ENCODE measurements at regions not wholly inside any gene's neighbourhood (a gene's known extent, or its start where the extent isn't known, plus 50 kb on each side); places are given as distances from the start of the nearest gene placed in this dataset.

DNA sequence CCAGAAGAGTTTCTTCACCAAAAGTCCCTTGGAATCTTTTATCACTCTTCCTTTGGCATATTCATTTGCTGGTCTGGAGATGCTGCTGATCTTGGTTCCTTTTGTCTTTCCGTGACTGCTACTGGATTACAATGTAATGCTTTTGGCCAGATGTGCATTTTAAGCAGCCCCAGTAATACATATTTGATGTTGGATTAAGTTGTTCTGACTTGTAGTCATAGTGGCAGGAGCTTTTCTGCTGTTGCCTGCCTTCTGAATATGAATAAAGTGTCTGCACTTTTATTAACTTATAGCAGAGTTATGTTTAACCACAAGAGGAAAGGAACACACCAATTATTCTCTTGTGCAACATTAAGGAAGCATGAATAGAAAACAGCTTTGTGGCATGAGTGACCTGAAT is 360.0 kb upstream of the DDI1 start:
- H3K4me3 Mint-ChIP-seq: no peak overlapping the region
- no peaks in the 10 kb centered on the region for H3K9me3 Mint-ChIP-seq
- no peaks in the 10 kb centered on the region for H3K36me3 Mint-ChIP-seq
- ATAC-seq (no peak), DNase-seq (ENCODE audit: low spot score) (no peak)
- H3K4me1 Mint-ChIP-seq (ENCODE audit: low read depth in 2 of 2): no peaks in the 10 kb centered on the region
- no peak overlapping the region for H3K27ac Mint-ChIP-seq
- peaks cover 11 to 40% of the 10 kb centered on the region in 2 donors for H3K27me3 Mint-ChIP-seq

DNA sequence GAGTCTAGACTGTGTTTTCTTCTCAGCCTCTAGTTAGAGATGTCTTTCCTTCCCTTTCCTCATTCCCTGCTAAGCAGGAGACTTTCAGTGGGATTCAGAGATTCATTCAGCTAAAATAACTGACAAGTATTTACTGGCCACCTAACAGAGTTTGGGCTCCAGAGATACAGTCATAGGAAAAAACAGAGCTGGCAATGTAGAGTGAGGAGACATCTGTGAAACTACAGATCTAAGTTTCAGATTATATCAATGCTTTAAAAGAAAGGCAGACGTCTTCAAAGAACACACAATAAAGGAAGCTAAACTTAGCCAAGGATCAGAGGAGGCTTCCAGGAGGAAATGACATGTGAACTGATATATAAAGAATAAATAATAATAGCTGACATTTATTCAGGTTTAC is 355.6 kb upstream of the DDI1 start:
- Mint-ChIP-seq H3K27ac (no peak overlapping the region), H3K27me3 (peaks cover 6 to 18% of the 10 kb centered on the region in 2 donors), H3K9me3 (no peaks in the 10 kb centered on the region), H3K36me3 (no peaks in the 10 kb centered on the region), H3K4me1 (ENCODE audit: low read depth in 2 of 2) (peaks cover 5 to 6% of the 10 kb centered on the region in 2 donors), H3K4me3 (no peak overlapping the region)
- DNase-seq (ENCODE audit: low spot score) (no peak), ATAC-seq (no peak)

DNA sequence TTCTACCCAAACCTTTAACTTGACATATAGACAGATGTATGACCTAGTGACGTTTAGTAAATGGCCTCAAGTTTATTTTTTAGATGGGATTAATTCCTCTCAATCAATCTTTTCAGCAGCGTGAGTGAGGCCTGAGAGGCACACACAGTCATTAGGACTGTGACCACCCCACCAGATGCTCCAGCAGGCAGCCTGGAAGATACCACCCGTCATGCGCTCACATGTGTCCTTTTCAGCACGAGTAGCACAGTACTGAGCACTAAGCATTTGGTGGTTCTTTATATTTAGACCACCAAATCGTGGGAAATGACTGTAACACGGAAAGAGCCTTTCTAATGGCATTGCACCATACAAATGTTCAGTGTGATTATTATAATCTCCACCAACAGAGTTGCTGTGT is 354.6 kb upstream of the DDI1 start:
- Mint-ChIP-seq H3K9me3 (no peaks in the 10 kb centered on the region), H3K36me3 (no peaks in the 10 kb centered on the region), H3K4me1 (ENCODE audit: low read depth in 2 of 2) (peaks cover 5 to 6% of the 10 kb centered on the region in 2 donors), H3K4me3 (no peak overlapping the region), H3K27ac (no peak overlapping the region), H3K27me3 (peaks cover 8 to 15% of the 10 kb centered on the region in 2 donors)
- ATAC-seq: peak in 1 of 2 donors; percentile 8
- no peak for DNase-seq (ENCODE audit: low spot score)

DNA sequence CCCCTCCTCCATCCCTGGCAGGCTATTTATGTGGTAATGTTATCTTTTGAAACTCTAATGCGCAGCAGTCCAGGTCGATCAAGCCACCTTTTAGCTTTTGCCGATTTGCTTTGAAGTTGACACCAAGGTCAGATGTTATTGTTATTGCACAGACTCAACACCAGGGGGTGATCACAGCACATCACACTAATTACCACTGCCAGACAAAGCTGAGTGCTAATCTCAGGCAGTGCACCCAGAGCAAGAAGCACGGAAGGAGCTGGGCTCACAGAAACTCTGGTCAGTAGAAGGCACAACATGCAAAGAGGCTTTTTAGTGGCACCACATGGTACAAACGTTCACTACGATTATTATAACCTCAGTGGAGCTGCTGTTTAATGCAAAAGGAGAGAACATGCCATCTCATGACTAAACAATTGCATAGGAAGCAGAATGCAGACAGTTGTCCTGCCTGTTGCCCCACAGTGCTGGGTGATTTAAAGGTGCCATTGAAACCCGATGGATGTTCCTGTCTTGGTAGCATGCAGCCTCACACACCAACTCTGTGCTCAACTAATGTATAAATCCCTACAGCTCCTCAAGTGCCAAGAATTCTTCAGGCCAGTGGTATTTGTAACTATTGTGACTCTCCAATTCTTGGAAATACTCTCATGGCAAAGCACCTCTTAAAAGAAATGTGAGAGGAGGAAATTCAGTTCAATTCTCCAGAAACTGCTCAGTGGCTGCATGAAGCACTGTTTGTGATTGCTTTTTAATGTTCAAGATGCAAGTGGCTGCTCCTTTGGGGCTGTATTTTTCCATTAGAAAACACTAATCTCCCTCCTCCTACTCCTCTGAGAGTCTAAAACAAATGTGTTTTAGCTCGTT is 353.9 kb upstream of the DDI1 start:
- H3K4me3 Mint-ChIP-seq: no peak overlapping the region
- ATAC-seq (peak; percentile 74 to 88), DNase-seq (ENCODE audit: low spot score) (peak; percentile 69)
- no peaks in the 10 kb centered on the region for H3K36me3 Mint-ChIP-seq
- H3K9me3 Mint-ChIP-seq: no peaks in the 10 kb centered on the region
- H3K4me1 Mint-ChIP-seq (ENCODE audit: low read depth in 2 of 2): peaks cover 5 to 6% of the 10 kb centered on the region in 2 donors
- peaks cover 5 to 18% of the 10 kb centered on the region in 2 donors for H3K27me3 Mint-ChIP-seq
- no peak overlapping the region for H3K27ac Mint-ChIP-seq

DNA sequence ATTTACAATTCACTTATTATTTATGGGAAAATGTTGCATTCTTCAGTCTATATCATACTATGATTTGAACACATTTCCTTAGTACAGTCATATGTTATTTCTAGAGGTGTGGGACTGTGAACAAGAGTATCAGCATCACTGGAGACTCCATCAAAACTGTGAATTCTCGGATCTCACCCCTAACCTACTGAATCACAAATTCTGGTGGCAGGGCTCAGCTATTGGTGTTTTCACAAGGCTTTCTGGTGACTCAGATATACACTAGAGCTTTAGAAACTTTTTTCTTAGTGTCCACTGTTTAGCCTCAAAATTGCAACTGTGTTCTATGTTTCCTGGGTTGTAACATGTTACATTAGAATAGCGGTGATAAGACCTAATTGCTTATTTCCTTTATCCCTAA is 352.9 kb upstream of the DDI1 start:
- H3K27ac Mint-ChIP-seq: no peak overlapping the region
- H3K4me3 Mint-ChIP-seq: no peak overlapping the region
- H3K9me3 Mint-ChIP-seq: no peaks in the 10 kb centered on the region
- DNase-seq (ENCODE audit: low spot score) (no peak), ATAC-seq (no peak)
- peaks cover 5 to 6% of the 10 kb centered on the region in 2 donors for H3K4me1 Mint-ChIP-seq (ENCODE audit: low read depth in 2 of 2)
- no peaks in the 10 kb centered on the region for H3K36me3 Mint-ChIP-seq
- peaks cover 5 to 27% of the 10 kb centered on the region in 2 donors for H3K27me3 Mint-ChIP-seq

DNA sequence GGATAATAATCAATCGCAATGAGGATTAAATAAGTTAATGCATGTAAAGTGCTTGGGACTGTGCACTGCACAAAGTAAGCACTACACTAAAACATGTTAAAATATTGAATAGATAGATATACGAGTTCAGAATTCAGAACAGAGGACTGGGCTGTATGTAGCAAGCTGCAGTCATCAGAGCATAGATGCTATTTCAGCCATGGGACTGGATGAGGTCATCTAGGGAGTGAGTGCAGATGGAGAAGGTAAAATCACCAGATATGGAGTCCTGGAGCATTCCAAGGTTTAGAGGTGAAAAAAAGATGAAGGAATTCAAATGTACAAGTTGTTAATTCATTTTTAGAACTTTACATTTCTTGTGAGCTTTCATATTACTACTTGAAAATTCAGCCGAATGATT is 347.5 kb upstream of the DDI1 start:
- DNase-seq (ENCODE audit: low spot score): no peak
- Mint-ChIP-seq H3K9me3 (no peaks in the 10 kb centered on the region), H3K4me1 (ENCODE audit: low read depth in 2 of 2) (no peaks in the 10 kb centered on the region), H3K27ac (no peak overlapping the region), H3K27me3 (peaks cover 5 to 29% of the 10 kb centered on the region in 2 donors), H3K36me3 (no peaks in the 10 kb centered on the region), H3K4me3 (no peak overlapping the region)
- ATAC-seq: no peak

DNA sequence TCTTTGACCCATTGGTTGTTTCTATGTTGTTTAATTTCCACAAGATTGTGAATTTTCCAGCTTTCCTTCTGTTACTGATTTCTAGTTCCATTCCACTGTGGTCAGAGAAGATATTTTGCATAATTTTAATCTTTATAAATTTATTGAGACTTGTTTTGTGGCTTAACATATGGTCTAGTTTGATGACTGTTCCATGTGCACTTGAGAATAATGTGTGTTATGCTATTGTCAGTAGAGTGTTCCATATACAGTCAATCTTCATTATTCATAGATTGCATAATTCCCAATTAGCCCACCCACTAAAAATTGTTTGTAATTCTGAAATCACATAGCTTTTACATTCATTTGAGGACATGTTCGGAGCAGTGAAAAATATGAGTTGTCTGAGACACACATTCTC is 346.1 kb upstream of the DDI1 start:
- ATAC-seq (no peak), DNase-seq (ENCODE audit: low spot score) (no peak)
- Mint-ChIP-seq H3K4me3 (no peak overlapping the region), H3K36me3 (no peaks in the 10 kb centered on the region), H3K4me1 (ENCODE audit: low read depth in 2 of 2) (no peaks in the 10 kb centered on the region), H3K9me3 (no peaks in the 10 kb centered on the region), H3K27me3 (peaks cover 7 to 27% of the 10 kb centered on the region in 2 donors), H3K27ac (no peak overlapping the region)

DNA sequence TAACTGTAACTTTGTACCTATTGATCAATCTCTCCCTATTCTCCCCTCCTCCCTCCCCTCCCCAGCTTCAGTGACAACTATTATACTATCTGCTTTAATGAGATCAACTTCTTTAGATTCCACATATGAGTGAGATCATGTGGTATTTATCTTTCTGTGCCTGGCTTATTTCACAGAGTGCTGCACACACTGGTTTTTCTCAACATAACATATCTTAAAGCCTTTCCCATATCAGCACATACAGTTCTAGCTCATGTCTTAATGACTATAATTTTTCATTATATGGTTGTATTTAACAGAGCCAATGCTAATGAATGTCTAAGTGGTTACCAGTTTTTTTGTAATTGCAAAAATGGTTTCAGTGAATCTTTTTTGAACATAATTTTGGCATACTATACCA is 340.3 kb upstream of the DDI1 start:
- no peaks in the 10 kb centered on the region for H3K4me1 Mint-ChIP-seq (ENCODE audit: low read depth in 2 of 2)
- DNase-seq (ENCODE audit: low spot score) (no peak), ATAC-seq (no peak)
- peaks cover 11 to 22% of the 10 kb centered on the region in 2 donors for H3K27me3 Mint-ChIP-seq
- H3K36me3 Mint-ChIP-seq: no peaks in the 10 kb centered on the region
- no peaks in the 10 kb centered on the region for H3K9me3 Mint-ChIP-seq
- H3K4me3 Mint-ChIP-seq: no peak overlapping the region
- no peak overlapping the region for H3K27ac Mint-ChIP-seq

DNA sequence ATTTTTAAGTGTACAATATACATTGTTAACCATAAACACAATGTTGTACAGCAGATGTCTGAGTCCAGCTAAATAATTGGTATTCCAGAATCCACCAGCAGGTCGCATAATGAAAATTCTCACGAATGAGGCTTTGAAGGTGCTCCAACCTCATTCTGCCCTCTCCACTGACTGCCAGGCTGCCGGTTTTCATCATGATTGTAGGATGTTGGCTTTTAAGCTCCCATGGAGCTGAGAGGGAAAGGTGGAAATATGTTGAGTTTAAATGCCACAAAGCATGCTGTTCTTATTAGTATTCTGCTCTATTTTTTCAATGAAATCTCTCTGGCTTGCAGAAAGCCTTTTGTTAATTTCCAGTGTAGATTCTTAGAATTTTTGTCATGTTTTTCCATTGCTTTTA is 337.2 kb upstream of the DDI1 start:
- DNase-seq (ENCODE audit: low spot score): no peak

DNA sequence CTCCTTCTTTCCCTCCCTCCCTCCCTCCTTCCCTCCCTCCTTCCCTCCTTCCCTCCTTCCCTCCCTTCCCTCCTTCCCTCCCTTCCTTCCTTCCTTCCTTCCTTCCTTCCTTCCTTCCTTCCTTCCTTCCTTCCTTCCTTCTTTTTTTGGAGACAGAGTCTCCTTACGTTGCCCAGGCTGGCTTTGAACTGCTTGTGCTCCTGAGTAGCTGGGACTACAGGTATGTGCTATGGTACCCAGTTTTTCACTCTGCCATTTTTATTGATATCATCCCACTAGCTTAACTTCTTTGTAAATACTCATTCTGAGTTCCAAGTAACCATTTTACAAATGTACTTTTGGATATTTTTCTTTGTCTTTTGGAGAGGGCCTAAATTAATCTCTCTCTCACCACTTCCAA is 336.8 kb upstream of the DDI1 start:
- H3K27ac Mint-ChIP-seq: no peak overlapping the region
- H3K4me1 Mint-ChIP-seq (ENCODE audit: low read depth in 2 of 2): no peaks in the 10 kb centered on the region
- H3K4me3 Mint-ChIP-seq: no peak overlapping the region
- DNase-seq (ENCODE audit: low spot score) (no peak), ATAC-seq (no peak)
- no peaks in the 10 kb centered on the region for H3K36me3 Mint-ChIP-seq
- H3K9me3 Mint-ChIP-seq: no peaks in the 10 kb centered on the region
- peaks cover 15 to 24% of the 10 kb centered on the region in 2 donors for H3K27me3 Mint-ChIP-seq

More for the DNA sequence above, 337.2 kb upstream of the DDI1 start:
- H3K4me1 Mint-ChIP-seq (ENCODE audit: low read depth in 2 of 2): no peaks in the 10 kb centered on the region
- H3K27ac Mint-ChIP-seq: no peak overlapping the region
- no peaks in the 10 kb centered on the region for H3K9me3 Mint-ChIP-seq
- H3K36me3 Mint-ChIP-seq: no peaks in the 10 kb centered on the region
- H3K27me3 Mint-ChIP-seq: peaks cover 16 to 27% of the 10 kb centered on the region in 2 donors
- H3K4me3 Mint-ChIP-seq: no peak overlapping the region
- no peak for ATAC-seq

DNA sequence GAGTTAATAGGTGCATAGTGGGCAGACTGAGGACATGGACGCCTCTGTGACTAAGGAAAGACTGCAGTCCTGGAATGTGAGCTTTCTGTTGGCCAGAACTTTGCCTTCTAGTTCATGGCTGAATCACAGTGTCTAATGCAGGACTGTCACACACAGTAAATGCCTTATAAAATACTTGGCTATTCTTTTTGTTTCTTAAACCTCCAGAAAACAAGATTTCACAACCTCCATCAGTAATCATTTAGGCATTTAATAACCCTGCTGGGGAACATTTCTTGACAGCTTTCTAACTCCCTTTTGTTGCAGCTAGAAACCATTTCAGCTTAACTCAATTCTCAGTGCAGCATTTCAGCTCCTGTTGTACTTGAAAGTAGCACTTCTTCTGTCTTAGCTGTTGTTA is 335.8 kb upstream of the DDI1 start:
- H3K9me3 Mint-ChIP-seq: no peaks in the 10 kb centered on the region
- peaks cover 14 to 24% of the 10 kb centered on the region in 2 donors for H3K27me3 Mint-ChIP-seq
- no peaks in the 10 kb centered on the region for H3K36me3 Mint-ChIP-seq
- no peak overlapping the region for H3K27ac Mint-ChIP-seq
- DNase-seq (ENCODE audit: low spot score) (no peak), ATAC-seq (no peak)
- H3K4me1 Mint-ChIP-seq (ENCODE audit: low read depth in 2 of 2): no peaks in the 10 kb centered on the region
- no peak overlapping the region for H3K4me3 Mint-ChIP-seq

DNA sequence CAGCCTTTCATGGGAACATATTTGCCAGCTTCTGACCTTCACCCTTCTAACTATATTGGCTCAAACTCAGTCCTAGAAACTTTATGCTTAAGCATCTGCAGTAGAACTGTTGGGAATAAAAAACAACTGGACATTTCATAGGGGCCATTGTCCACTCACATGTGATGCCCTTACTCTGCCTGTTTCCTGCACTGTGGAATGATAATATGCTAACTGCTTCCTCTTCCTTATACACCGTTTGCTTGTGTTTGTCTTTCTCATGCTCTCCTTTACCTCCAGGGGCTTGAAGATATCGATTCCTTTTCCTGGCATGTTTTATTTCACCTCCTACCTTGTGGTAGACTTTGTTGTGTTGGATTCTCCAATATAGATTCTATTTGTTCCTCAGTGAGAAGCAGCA is 333.0 kb upstream of the DDI1 start:
- H3K36me3 Mint-ChIP-seq: no peaks in the 10 kb centered on the region
- H3K27me3 Mint-ChIP-seq: peaks cover 11 to 16% of the 10 kb centered on the region in 2 donors
- no peak for DNase-seq (ENCODE audit: low spot score)
- no peak overlapping the region for H3K4me3 Mint-ChIP-seq
- no peak for ATAC-seq
- no peak overlapping the region for H3K27ac Mint-ChIP-seq
- H3K9me3 Mint-ChIP-seq: peaks cover 1% of the 10 kb centered on the region
- H3K4me1 Mint-ChIP-seq (ENCODE audit: low read depth in 2 of 2): no peaks in the 10 kb centered on the region

DNA sequence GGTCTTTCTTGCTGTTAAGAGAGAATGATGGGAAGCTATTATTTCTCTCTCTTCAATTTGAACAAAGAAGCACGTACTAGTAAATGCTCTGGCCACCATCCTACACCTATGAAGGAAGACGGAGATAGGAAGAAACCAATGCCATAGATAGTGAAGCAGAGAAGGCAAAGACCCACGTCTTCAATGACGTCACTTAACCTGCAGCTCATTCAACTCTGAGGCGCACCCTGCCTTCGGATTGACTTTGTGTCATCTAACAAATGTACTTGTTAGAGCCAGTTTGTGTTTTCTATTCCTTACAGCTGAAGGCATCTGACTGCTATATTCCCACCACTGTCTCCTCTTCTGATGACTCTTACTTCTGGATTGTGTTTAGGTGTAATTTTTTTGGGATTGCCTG is 332.5 kb upstream of the DDI1 start:
- Mint-ChIP-seq H3K27ac (no peak overlapping the region), H3K9me3 (peaks cover 6% of the 10 kb centered on the region), H3K27me3 (peaks cover 16 to 21% of the 10 kb centered on the region in 2 donors), H3K36me3 (no peaks in the 10 kb centered on the region), H3K4me3 (no peak overlapping the region), H3K4me1 (ENCODE audit: low read depth in 2 of 2) (no peaks in the 10 kb centered on the region)
- DNase-seq (ENCODE audit: low spot score) (no peak), ATAC-seq (no peak)

DNA sequence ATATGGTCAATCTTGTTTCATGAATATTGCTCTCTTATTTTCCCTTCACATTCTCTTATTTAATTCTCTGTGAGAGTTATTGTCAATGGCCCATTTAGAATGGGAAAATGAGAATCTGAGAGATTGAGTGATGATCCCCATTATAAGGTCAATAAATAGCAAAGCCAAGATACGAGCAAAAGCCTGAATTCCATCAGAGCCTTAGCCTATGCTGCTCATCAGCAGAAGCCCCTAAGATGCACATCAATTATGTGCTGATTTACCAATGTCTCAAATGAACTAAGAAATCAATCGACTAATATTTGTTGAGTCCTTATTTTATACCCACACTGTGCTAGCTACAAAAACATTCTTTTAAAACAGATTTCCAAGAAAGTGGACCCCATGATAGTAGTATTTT is 330.8 kb upstream of the DDI1 start:
- Mint-ChIP-seq H3K27ac (no peak overlapping the region), H3K4me1 (ENCODE audit: low read depth in 2 of 2) (no peaks in the 10 kb centered on the region), H3K27me3 (peaks cover 16 to 19% of the 10 kb centered on the region in 2 donors), H3K36me3 (peaks cover 4% of the 10 kb centered on the region), H3K9me3 (peaks cover 13% of the 10 kb centered on the region), H3K4me3 (no peak overlapping the region)
- DNase-seq (ENCODE audit: low spot score): no peak
- ATAC-seq: no peak

DNA sequence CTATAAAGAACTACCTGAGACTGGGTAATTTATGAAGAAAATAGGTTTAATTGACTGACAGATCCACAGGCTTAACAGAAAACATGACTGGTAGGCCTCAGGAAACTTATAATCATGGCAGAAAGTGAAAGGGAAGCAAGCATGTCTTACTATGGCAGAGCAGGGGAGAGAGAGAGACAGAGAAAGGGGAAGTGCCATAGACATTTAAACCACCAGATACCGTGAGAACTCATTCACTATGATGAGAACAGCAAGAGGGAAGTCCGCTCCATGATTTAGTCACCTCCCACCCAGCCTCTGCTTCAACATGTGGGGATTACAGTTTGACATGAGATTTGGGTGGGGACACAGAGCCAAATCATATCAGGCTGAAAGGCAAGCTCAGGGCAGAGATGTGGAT is 327.1 kb upstream of the DDI1 start:
- DNase-seq (ENCODE audit: low spot score): no peak
- ATAC-seq: no peak
- H3K4me3 Mint-ChIP-seq: no peak overlapping the region
- peaks cover 0 to 7% of the 10 kb centered on the region in 2 donors for H3K4me1 Mint-ChIP-seq (ENCODE audit: low read depth in 2 of 2)
- H3K36me3 Mint-ChIP-seq: peaks cover 4% of the 10 kb centered on the region
- H3K27ac Mint-ChIP-seq: no peak overlapping the region
- peaks cover 13% of the 10 kb centered on the region for H3K9me3 Mint-ChIP-seq
- peaks cover 11 to 12% of the 10 kb centered on the region in 2 donors for H3K27me3 Mint-ChIP-seq

All from natural killer cell treated with Interleukin-12 subunit alpha and Interleukin-12 subunit beta and Interleukin-15 and Interleukin-18, amount 100 ng/mL, for 72 hours (primary cell).